ENCODE measurements at regions not wholly inside any gene's neighbourhood (a gene's known extent, or its start where the extent isn't known, plus 50 kb on each side); places are given as distances from the start of the nearest gene placed in this dataset.

DNA sequence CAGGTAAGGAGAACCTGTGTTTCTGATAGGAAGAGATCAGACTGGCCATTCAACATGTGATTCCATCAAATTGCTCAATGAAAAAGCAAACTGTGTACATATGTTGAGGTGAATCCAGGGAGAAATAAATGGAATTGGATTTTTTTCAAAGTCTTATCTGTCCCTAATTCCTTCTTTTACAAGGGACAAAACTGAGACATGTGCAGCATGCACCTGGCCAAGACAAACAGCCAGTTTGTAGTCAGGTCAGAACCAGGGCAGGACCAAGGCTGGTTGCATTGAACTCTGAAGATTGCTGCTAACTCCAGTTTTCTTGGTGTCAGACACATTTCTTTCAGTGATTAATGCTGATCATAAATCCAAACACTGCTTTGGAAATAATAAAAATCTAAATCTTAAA, 69.6 kb upstream of the CCDC190 start:
- TF ChIP-seq YY1 (IDR thresholded peaks at IDR 0.05; ENCODE audit: low read depth), result no peak
- TF ChIP-seq, protein P1, sequence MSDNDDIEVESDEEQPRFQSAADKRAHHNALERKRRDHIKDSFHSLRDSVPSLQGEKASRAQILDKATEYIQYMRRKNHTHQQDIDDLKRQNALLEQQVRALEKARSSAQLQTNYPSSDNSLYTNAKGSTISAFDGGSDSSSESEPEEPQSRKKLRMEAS (IDR thresholded peaks at IDR 0.05), result no peak
- TF ChIP-seq EP300 (IDR thresholded peaks at IDR 0.05; ENCODE audit: borderline replicate concordance), result no peak
- TF ChIP-seq ZBTB7A (IDR thresholded peaks at IDR 0.05; ENCODE audit: low read depth), result no peak
- TF ChIP-seq, protein P2, sequence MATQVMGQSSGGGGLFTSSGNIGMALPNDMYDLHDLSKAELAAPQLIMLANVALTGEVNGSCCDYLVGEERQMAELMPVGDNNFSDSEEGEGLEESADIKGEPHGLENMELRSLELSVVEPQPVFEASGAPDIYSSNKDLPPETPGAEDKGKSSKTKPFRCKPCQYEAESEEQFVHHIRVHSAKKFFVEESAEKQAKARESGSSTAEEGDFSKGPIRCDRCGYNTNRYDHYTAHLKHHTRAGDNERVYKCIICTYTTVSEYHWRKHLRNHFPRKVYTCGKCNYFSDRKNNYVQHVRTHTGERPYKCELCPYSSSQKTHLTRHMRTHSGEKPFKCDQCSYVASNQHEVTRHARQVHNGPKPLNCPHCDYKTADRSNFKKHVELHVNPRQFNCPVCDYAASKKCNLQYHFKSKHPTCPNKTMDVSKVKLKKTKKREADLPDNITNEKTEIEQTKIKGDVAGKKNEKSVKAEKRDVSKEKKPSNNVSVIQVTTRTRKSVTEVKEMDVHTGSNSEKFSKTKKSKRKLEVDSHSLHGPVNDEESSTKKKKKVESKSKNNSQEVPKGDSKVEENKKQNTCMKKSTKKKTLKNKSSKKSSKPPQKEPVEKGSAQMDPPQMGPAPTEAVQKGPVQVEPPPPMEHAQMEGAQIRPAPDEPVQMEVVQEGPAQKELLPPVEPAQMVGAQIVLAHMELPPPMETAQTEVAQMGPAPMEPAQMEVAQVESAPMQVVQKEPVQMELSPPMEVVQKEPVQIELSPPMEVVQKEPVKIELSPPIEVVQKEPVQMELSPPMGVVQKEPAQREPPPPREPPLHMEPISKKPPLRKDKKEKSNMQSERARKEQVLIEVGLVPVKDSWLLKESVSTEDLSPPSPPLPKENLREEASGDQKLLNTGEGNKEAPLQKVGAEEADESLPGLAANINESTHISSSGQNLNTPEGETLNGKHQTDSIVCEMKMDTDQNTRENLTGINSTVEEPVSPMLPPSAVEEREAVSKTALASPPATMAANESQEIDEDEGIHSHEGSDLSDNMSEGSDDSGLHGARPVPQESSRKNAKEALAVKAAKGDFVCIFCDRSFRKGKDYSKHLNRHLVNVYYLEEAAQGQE (IDR thresholded peaks at IDR 0.05; ENCODE audit: low read depth), result no peak
- no peak for TF ChIP-seq FOXM1 (IDR thresholded peaks at IDR 0.05; ENCODE audit: borderline replicate concordance, low read depth)
- TF ChIP-seq CEBPB (IDR thresholded peaks at IDR 0.05), result no peak
- no peak for TF ChIP-seq NFIC (IDR thresholded peaks at IDR 0.05)
- no peak for TF ChIP-seq TAF1 (IDR thresholded peaks at IDR 0.05; ENCODE audit: low read depth)
- no peak for TF ChIP-seq EGR1 (IDR thresholded peaks at IDR 0.05)
- TF ChIP-seq RAD21 (IDR thresholded peaks at IDR 0.05; ENCODE audit: low read depth), result no peak
- no peak for TF ChIP-seq CREB1 (IDR thresholded peaks at IDR 0.05; ENCODE audit: low read depth)
